ACC112 (cell line): ENCODE measurements at regions not wholly inside any gene's neighbourhood (a gene's known extent, or its start where the extent isn't known, plus 50 kb on each side); places are given as distances from the start of the nearest gene placed in this dataset.

Experiments
- H2AFZ ChIP-seq: fragments of 200-600 bp; sonication (generic); one replicate; pipeline ENCODE4 v1.6.0; 2017; ENCODE audit warnings: antibody characterized with exemption, low read length; ENCODE audit not compliant: unreplicated experiment
- H3K27ac ChIP-seq: fragments of 200-600 bp; sonication (generic); 2 replicates; pipeline ENCODE4 v1.5.1; 2014; ENCODE audit warnings: low read depth, mild to moderate bottlenecking, antibody characterized with exemption, low read length, moderate library complexity
- H3K27me3 ChIP-seq: fragments of 200-600 bp; sonication (generic); 2 replicates; pipeline ENCODE4 v1.6.1; 2014; ENCODE audit warnings: mild to moderate bottlenecking, antibody characterized with exemption, low read length, moderate library complexity, mixed read lengths; ENCODE audit not compliant: insufficient read depth
- H3K36me3 ChIP-seq: fragments of 200-600 bp; sonication (generic); 2 replicates; pipeline ENCODE4 v1.6.1; 2016; ENCODE audit warnings: mild to moderate bottlenecking, antibody characterized with exemption, low read length, moderate library complexity, mixed read lengths; ENCODE audit not compliant: insufficient read depth
- H3K4me1 ChIP-seq: fragments of 200-600 bp; sonication (generic); one replicate; pipeline ENCODE4 v1.6.1; 2016; ENCODE audit warnings: low read length, mixed read lengths; ENCODE audit not compliant: insufficient read depth, unreplicated experiment, control insufficient read depth
- H3K4me3 ChIP-seq: fragments of 200-600 bp; sonication (generic); 2 replicates; pipeline ENCODE4 v1.5.1; 2014; ENCODE audit warnings: mild to moderate bottlenecking, low read depth, low read length
- H3K79me2 ChIP-seq: fragments of 200-600 bp; sonication (generic); one replicate; pipeline ENCODE4 v1.6.0; 2016; ENCODE audit warnings: low read length; ENCODE audit not compliant: control insufficient read depth, unreplicated experiment, insufficient read depth

GRCh38 chr2:74743778-74744177, 89.7 kb downstream of the SEMA4F start:
- Histone ChIP-seq H3K27me3 (no peaks in the 10 kb centered on the region), H3K36me3 (no peaks in the 10 kb centered on the region), H3K79me2 (no peaks in the 10 kb centered on the region), H3K4me3 (no peak overlapping the region), H3K4me1 (peaks cover 51% of the 10 kb centered on the region), H2AFZ (no peak overlapping the region), H3K27ac (no peak overlapping the region)

- Histone ChIP-seq H3K4me3 (no peak overlapping the region), H3K36me3 (no peaks in the 10 kb centered on the region), H3K4me1 (peaks cover 44% of the 10 kb centered on the region), H3K27me3 (no peaks in the 10 kb centered on the region), H2AFZ (no peak overlapping the region), H3K79me2 (no peaks in the 10 kb centered on the region), H3K27ac (no peak overlapping the region)
Measured at GRCh38 chr2:74744731-74745515, 89.0 kb upstream of the HK2 start.

- Histone ChIP-seq H3K27ac (no peak overlapping the region), H3K4me3 (no peak overlapping the region), H2AFZ (no peak overlapping the region), H3K4me1 (peaks cover 37% of the 10 kb centered on the region), H3K36me3 (no peaks in the 10 kb centered on the region), H3K79me2 (no peaks in the 10 kb centered on the region), H3K27me3 (no peaks in the 10 kb centered on the region)
Measured at GRCh38 chr2:74745766-74746165, 88.2 kb upstream of the HK2 start.

- Histone ChIP-seq H3K4me3 (no peak overlapping the region), H3K27me3 (no peaks in the 10 kb centered on the region), H3K4me1 (peaks cover 30% of the 10 kb centered on the region), H2AFZ (no peak overlapping the region), H3K36me3 (no peaks in the 10 kb centered on the region), H3K27ac (no peak overlapping the region), H3K79me2 (no peaks in the 10 kb centered on the region)
Measured at GRCh38 chr2:74746480-74746879, 87.4 kb upstream of the HK2 start.

DNA sequence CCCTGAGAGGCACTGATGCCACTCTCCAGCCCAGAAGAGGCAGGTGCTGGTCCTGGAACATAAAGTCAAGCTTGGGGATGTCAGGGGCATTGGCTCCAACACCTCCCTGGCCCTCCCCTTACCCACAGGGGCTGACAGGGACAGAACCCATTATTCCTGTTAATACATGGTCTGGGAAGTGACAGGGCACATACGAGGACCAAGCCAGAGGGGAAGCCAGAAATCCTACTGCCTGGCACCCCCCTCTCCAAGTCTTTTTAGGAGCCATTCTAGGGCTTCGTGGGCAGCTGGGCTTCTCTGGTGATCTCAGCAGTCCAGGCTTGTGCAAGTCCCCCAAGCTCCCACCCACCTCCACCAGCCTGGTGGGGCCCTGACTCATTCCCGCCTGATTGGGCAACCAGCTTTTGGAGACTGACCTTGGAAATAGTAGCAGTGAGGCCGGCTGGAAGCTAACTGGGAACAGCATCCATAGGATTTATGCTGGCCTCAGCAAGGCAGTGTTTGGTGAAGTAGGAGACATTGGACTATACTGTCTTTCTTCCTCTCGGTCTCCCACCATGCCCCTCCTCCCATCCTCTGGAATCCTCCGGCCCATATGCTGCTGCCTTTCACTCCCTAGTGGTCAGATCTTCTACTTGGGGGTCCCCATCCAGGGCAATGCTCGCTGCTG, 86.4 kb upstream of the HK2 start:
- H3K27me3 ChIP-seq, result no peaks in the 10 kb centered on the region

DNA sequence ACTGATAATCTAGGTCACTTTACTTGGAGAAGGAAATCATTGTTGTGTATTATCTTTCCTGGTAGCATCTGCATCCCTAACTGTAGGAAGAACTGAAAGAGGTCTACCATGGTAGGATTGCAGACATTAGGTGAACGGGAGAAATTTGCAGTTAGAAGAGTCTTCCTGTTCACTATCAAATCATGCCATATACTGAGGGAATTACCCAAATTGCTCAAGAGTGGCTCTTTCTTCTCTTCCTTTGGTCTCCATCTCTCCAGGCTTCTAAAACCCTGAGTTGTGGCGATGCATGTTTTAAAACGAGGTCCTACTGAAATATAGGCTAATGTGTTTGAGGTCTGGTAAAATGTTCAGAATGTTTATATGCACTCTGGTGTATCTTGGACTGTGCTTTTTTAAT, 85.3 kb upstream of the HK2 start:
- no peaks in the 10 kb centered on the region for H3K27me3 ChIP-seq
- peaks cover 17% of the 10 kb centered on the region for H3K4me1 ChIP-seq
- H2AFZ ChIP-seq, result no peak overlapping the region

More for the DNA sequence above, 86.4 kb upstream of the HK2 start:
- Histone ChIP-seq H3K27ac (no peak overlapping the region), H3K79me2 (no peaks in the 10 kb centered on the region), H3K4me3 (no peak overlapping the region), H3K36me3 (no peaks in the 10 kb centered on the region), H2AFZ (no peak overlapping the region), H3K4me1 (peaks cover 20% of the 10 kb centered on the region)

DNA sequence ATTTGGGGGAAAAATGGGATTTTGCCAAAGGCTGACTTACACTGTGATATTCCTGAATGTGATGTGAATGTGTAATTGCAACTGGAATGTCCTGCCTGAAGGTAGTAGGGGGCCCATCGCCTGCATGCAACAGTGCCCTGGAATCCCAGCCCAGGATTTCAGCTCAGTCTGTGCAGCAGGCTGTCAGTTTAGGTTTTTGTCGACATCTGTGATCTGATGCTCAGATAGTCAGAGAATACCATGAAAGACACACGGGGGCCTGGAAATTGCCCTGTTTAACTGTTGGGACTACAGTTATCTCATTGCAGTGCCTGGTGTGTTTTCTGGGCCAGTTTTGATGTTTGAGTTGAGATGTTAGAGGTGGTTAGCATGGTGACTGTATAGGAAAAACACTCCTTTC, 84.5 kb upstream of the HK2 start:
- Histone ChIP-seq H3K4me3 (no peak overlapping the region), H3K27me3 (no peaks in the 10 kb centered on the region), H3K4me1 (peaks cover 17% of the 10 kb centered on the region), H3K27ac (no peak overlapping the region), H3K36me3 (no peaks in the 10 kb centered on the region), H2AFZ (no peak overlapping the region), H3K79me2 (no peaks in the 10 kb centered on the region)

More for the DNA sequence above, 85.3 kb upstream of the HK2 start:
- H3K4me3 ChIP-seq, result no peak overlapping the region
- H3K27ac ChIP-seq, result no peak overlapping the region
- H3K79me2 ChIP-seq, result no peaks in the 10 kb centered on the region
- no peaks in the 10 kb centered on the region for H3K36me3 ChIP-seq

GRCh38 chr2:74751981-74752851, 81.7 kb upstream of the HK2 start:
- Histone ChIP-seq H3K27ac (no peak overlapping the region), H2AFZ (no peak overlapping the region), H3K79me2 (no peaks in the 10 kb centered on the region), H3K4me1 (peaks cover 15% of the 10 kb centered on the region), H3K36me3 (no peaks in the 10 kb centered on the region), H3K27me3 (no peaks in the 10 kb centered on the region), H3K4me3 (no peak overlapping the region)

DNA sequence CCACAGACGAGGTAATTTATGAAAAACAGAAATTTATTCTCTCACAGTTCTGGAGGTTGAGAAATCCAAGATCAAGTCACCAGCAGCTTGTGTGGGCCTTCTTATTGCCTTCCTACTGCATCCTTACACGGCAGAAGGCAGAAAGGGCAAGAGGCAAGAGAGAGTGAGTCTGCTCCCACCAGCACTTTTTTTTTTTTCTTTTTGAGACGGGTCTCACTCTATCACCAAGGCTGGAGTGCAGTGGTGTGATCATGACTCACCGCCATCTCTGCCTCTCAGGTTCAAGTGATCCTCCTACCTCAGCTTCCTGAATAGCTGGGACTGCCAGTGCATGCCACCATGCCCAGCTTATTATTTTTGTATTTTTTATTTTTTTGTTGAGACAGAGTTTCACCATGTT, 78.5 kb upstream of the HK2 start:
- peaks cover 10% of the 10 kb centered on the region for H3K4me1 ChIP-seq
- H3K27me3 ChIP-seq, result no peaks in the 10 kb centered on the region
- no peak overlapping the region for H3K4me3 ChIP-seq
- H3K79me2 ChIP-seq, result no peaks in the 10 kb centered on the region
- H3K27ac ChIP-seq, result no peak overlapping the region
- H2AFZ ChIP-seq, result no peak overlapping the region
- H3K36me3 ChIP-seq, result no peaks in the 10 kb centered on the region

DNA sequence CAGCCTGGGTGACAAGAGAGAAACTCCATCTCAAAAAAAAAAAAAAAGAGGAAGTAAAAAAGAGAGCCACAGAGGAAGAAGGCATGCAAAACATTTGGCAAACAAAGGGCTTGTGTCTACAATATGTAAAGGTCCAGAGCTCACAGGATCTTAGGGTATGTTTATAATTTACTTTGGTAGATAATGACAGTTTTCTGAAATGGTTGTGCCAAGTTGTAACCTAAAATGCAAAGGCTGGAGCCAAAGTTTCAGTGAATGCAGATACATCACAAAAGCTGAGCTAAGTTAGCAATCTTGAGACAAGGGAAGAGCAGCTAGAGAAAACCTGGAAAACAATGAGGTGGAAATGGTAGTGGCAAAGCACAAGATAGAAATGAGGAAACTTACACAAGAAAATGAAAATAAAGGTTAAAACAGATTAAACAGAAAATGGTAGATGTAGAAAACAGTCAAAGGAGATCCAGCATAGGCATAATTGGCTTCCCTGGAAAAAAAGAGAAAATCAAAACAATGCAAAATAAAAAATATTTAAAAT, 77.5 kb upstream of the HK2 start:
- Histone ChIP-seq H3K4me3 (no peak overlapping the region), H3K27me3 (no peaks in the 10 kb centered on the region), H3K79me2 (no peaks in the 10 kb centered on the region), H3K4me1 (peaks cover 17% of the 10 kb centered on the region), H3K36me3 (no peaks in the 10 kb centered on the region), H3K27ac (no peak overlapping the region), H2AFZ (no peak overlapping the region)
